ENCODE measurements at regions not wholly inside any gene's neighbourhood (a gene's known extent, or its start where the extent isn't known, plus 50 kb on each side); places are given as distances from the start of the nearest gene placed in this dataset.
A peak's percentile ranks its signal among the peaks of the same experiment; 100 is the strongest.
"Not testable (repeated sequence)": the region's sequence is repeated elsewhere in the genome, so short reads cannot be mapped to it uniquely, and the experiment has no call there.

GRCh38 chr6:27827477-27827876 is 84.7 kb downstream of the OR2B2 start:
- not testable (repeated sequence) for DNase-seq

DNA sequence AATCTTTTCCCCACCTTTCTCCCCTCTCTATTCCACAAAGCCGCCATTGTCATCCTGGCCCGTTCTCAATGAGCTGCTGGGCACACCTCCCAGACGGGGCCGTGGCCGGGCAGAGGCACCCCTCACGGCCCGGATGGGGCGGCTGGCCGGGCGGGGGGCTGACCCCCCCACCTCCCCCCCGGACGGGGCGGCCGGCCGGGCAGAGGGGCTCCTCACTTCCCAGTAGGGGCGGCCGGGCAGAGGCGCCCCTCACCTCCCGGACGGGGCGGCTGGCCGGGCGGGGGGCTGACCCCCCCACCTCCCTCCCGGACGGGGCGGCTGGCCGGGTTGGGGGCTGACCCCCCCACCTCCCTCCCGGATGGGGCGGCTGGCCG is 85.6 kb downstream of the OR2B2 start:
- DNase-seq = not testable (repeated sequence)

DNA sequence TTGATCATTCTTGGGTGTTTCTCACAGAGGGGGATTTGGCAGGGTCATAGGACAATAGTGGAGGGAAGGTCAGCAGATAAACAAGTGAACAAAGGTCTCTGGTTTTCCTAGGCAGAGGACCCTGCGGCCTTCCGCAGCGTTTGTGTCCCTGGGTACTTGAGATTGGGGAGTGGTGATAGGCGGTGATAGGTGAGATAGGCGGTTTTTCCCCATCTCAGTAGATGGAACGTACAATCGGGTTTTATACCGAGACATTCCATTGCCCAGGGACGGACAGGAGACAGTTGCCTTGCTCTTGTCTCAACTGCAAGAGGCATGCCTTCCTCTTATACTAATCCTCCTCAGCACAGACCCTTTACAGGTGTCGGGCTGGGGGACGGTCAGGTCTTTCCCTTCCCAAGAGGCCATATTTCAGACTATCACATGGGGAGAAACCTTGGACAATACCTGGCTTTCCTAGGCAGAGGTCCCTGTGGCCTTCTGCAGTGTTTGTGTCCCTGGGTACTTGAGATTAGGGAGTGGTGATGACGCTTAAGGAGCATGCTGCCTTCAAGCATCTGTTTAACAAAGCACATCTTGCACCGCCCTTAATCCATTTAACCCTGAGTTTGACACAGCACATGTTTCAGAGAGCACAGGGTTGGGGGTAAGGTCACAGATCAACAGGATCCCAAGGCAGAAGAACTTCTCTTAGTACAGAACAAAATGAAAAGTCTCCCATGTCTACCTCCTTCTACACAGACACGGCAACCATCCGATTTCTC is 86.2 kb downstream of the OR2B2 start:
- not testable (repeated sequence) for DNase-seq

- no peak for DNase-seq
These were observed 87.0 kb downstream of the OR2B2 start for GRCh38 chr6:27825025-27825793.

GRCh38 chr6:27824211-27825024 is 87.8 kb downstream of the OR2B2 start:
- peak in 7 of 56 donors; percentile 0 to 21 (median 16) for DNase-seq

DNA sequence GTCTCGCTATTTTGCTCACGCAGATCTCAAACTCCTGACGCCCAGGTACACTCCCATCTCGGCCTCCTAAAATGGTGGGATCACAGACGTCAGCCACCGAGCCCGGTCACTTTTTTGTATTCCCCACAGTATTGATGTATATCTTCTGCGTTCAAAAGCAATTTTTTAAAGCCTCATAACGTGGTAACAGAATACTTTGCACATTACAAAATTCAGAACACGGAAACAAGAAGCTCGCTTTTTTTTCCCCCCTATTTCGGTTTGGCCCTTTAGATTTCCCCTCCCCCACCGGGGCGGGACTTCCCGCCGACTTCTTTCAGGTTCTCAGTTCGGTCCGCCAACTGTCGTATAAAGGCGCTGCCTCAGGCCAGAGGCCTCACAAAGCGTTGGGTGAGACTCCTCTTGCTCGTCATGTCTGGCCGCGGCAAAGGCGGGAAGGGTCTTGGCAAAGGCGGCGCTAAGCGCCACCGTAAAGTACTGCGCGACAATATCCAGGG is 88.4 kb downstream of the OR2B2 start:
- peak in 19 of 56 donors; percentile 9 to 55 (median 22) for DNase-seq

- no peak for DNase-seq
These were observed 95.3 kb downstream of the OR2B2 start for GRCh38 chr6:27816906-27817305.

GRCh38 chr6:27814665-27815424 is 97.4 kb downstream of the OR2B2 start:
- DNase-seq = peak in 8 of 56 donors; percentile 4 to 51 (median 22)

GRCh38 chr6:27814415-27814664 is 97.9 kb downstream of the OR2B2 start:
- not testable (repeated sequence) for DNase-seq

- no peak for DNase-seq
These were observed 99.2 kb downstream of the OR2B2 start for GRCh38 chr6:27812805-27813492.

DNA sequence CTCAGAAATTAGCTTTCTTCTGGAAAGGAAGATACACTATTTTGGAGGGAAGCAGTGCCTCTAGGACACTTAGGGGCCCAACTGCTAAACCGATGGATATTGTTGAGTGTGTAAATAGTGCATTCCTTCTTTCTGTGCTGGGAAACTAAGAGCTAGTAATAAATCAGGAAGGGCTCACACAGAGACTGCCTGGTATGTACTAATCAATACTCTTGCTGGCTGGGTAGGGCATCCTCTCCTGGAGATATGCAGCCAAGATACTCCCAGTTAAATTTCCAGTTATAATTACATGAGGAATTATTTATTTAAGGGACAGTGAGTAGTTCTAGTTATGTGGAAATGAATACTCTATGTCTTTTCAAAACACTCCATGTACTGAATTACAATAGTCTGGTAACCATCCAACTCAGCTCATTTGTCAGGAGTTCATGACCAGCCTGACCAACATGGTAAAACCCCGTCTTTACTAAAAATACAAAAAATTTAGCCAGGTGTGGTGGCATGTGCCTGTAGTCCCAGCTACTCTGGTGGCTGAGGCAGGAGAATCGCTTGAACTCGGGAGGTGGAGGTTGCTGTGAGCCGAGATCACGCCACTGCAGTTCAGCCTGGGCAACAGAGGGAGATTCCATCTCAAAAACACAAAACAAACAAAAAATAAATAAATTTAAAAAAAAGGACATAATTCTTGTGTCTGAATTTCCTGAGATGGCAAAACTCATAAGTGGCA is 100.0 kb downstream of the OR2B2 start:
- no peak for DNase-seq

- no peak for DNase-seq
These were observed 100.8 kb downstream of the OR2B2 start for GRCh38 chr6:27811451-27811772.

GRCh38 chr6:27810768-27811450 is 101.3 kb downstream of the OR2B2 start:
- no peak for DNase-seq

- DNase-seq = peak in 12 of 56 donors; percentile 6 to 34 (median 24)
These were observed 102.0 kb downstream of the OR2B2 start for GRCh38 chr6:27809939-27810767.

- DNase-seq = no peak
These were observed 102.9 kb downstream of the OR2B2 start for GRCh38 chr6:27809067-27809938.

- not testable (repeated sequence) for DNase-seq
These were observed 103.7 kb downstream of the OR2B2 start for GRCh38 chr6:27808242-27809066.
